ENCODE measurements at regions not wholly inside any gene's neighbourhood (a gene's known extent, or its start where the extent isn't known, plus 50 kb on each side); places are given as distances from the start of the nearest gene placed in this dataset.
"Not testable (repeated sequence)": the region's sequence is repeated elsewhere in the genome, so short reads cannot be mapped to it uniquely, and the experiment has no call there.

GRCh38 chr2:84212611-84213314 lies 246.3 kb downstream of the SUCLG1 start:
- no peak for DNase-seq

- no peak for DNase-seq
Measured at GRCh38 chr2:84209941-84210340, 249.1 kb downstream of the SUCLG1 start.

GRCh38 chr2:84204995-84205394 lies 254.1 kb downstream of the SUCLG1 start:
- DNase-seq, result no peak

GRCh38 chr2:84202166-84202565 lies 256.9 kb downstream of the SUCLG1 start:
- no peak for DNase-seq

- no peak for DNase-seq
Measured at GRCh38 chr2:84201158-84201557, 257.9 kb downstream of the SUCLG1 start.

GRCh38 chr2:84197901-84198300 lies 261.2 kb downstream of the SUCLG1 start:
- DNase-seq, result no peak

- DNase-seq, result no peak
Measured at GRCh38 chr2:84194949-84195644, 264.0 kb downstream of the SUCLG1 start.

- DNase-seq, result no peak
Measured at GRCh38 chr2:84194181-84194580, 264.9 kb downstream of the SUCLG1 start.

- no peak for DNase-seq
Measured at GRCh38 chr2:84187258-84187657, 271.8 kb downstream of the SUCLG1 start.

GRCh38 chr2:84181927-84182326 lies 277.2 kb downstream of the SUCLG1 start:
- DNase-seq, result no peak

GRCh38 chr2:84177733-84178132 lies 281.3 kb downstream of the SUCLG1 start:
- DNase-seq, result no peak

GRCh38 chr2:84175970-84176369 lies 283.1 kb downstream of the SUCLG1 start:
- no peak for DNase-seq

- no peak for DNase-seq
Measured at GRCh38 chr2:84175340-84175739, 283.7 kb downstream of the SUCLG1 start.

- no peak for DNase-seq
Measured at GRCh38 chr2:84173041-84173440, 286.0 kb downstream of the SUCLG1 start.

GRCh38 chr2:84170979-84171378 lies 288.1 kb downstream of the SUCLG1 start:
- no peak for DNase-seq

GRCh38 chr2:84169871-84170270 lies 289.2 kb downstream of the SUCLG1 start:
- DNase-seq, result no peak

- not testable (repeated sequence) for DNase-seq
Measured at GRCh38 chr2:84168552-84168951, 290.5 kb downstream of the SUCLG1 start.

GRCh38 chr2:84165256-84165655 lies 293.8 kb downstream of the SUCLG1 start:
- DNase-seq, result no peak

GRCh38 chr2:84160453-84160852 lies 298.6 kb downstream of the SUCLG1 start:
- no peak for DNase-seq

GRCh38 chr2:84158605-84159004 lies 300.5 kb downstream of the SUCLG1 start:
- DNase-seq, result no peak

GRCh38 chr2:84152462-84152861 lies 306.6 kb downstream of the SUCLG1 start:
- DNase-seq, result no peak

- DNase-seq, result no peak
Measured at GRCh38 chr2:84144345-84144744, 314.7 kb downstream of the SUCLG1 start.

- no peak for DNase-seq
Measured at GRCh38 chr2:84137034-84137433, 322.0 kb downstream of the SUCLG1 start.

GRCh38 chr2:84132370-84132769 lies 326.7 kb downstream of the SUCLG1 start:
- no peak for DNase-seq
